AG04449 (cell line): ENCODE measurements at regions not wholly inside any gene's neighbourhood (a gene's known extent, or its start where the extent isn't known, plus 50 kb on each side); places are given as distances from the start of the nearest gene placed in this dataset.

Experiments
- CTCF ChIA-PET: fragments of 350-600 bp; formaldehyde crosslinking; extraction: SDS; loops from one replicate; lab custom pipeline; 2021; ENCODE audit warnings: antibody characterized with exemption; lab: Yijun Ruan, JAX
- POLR2A ChIA-PET: fragments of 400-600, 350-600 bp; formaldehyde crosslinking; extraction: SDS; loops from one replicate; lab custom pipeline; 2020; ENCODE audit warnings: antibody characterized with exemption, inconsistent platforms; lab: Yijun Ruan, JAX
- DNase-seq: peaks from one replicate; pipeline ENCODE4 v3.0.0-alpha.2; 2010; ENCODE audit warnings: low read depth, low spot score
- H3K4me3 ChIP-seq: 2 replicates; pipeline ENCODE4 v1.5.1; 2011; ENCODE audit warnings: low read depth, mild to moderate bottlenecking, control low read depth, low read length
- CTCF ChIP-seq: IDR thresholded peaks from one replicate; pipeline ENCODE4 v1.5.1; 2011; ENCODE audit warnings: mild to moderate bottlenecking, moderate library complexity, low read length, control low read depth, inconsistent platforms; ENCODE audit not compliant: insufficient read depth; ENCODE audit errors: missing control alignments

- no peak overlapping the region for H3K4me3 ChIP-seq
- no peak for DNase-seq
- ChIA-PET CTCF (no interaction called here), POLR2A (no interaction called here)
- TF ChIP-seq CTCF: no peak
Measured at GRCh38 chr10:60536529-60537114, 146.9 kb upstream of the ANK3 start.

- H3K4me3 ChIP-seq: no peak overlapping the region
- DNase-seq: no peak
- CTCF ChIA-PET: no interaction called here
- POLR2A ChIA-PET: no interaction called here
- TF ChIP-seq CTCF: no peak
Measured at GRCh38 chr10:60535427-60535826, 145.8 kb upstream of the ANK3 start.

- ChIA-PET POLR2A (no interaction called here), CTCF (interaction anchor here (1.4 kb wide), 1 partner anchor 8 kb away, joined by 3 read pairs; no protein-coding TSS in a partner anchor)
- no peak overlapping the region for H3K4me3 ChIP-seq
- no peak for TF ChIP-seq CTCF
- DNase-seq: no peak
Measured at GRCh38 chr10:60534761-60535389, 145.2 kb upstream of the ANK3 start.

GRCh38 chr10:60532696-60533468 is 143.2 kb upstream of the ANK3 start:
- no peak for TF ChIP-seq CTCF
- no peak for DNase-seq
- no peak overlapping the region for H3K4me3 ChIP-seq
- POLR2A ChIA-PET: no interaction called here
- CTCF ChIA-PET: interaction anchor here (0.9 kb wide), 1 partner anchor 8 kb away, joined by 3 read pairs; no protein-coding TSS in a partner anchor

GRCh38 chr10:60531006-60531405 is 141.3 kb upstream of the ANK3 start:
- TF ChIP-seq CTCF: no peak
- DNase-seq: no peak
- CTCF ChIA-PET: no interaction called here
- no peak overlapping the region for H3K4me3 ChIP-seq
- POLR2A ChIA-PET: no interaction called here

- no peak for TF ChIP-seq CTCF
- POLR2A ChIA-PET: no interaction called here
- no peak for DNase-seq
- H3K4me3 ChIP-seq: no peak overlapping the region
- CTCF ChIA-PET: no interaction called here
Measured at GRCh38 chr10:60527676-60528075, 138.0 kb upstream of the ANK3 start.
